ENCODE measurements at regions not wholly inside any gene's neighbourhood (a gene's known extent, or its start where the extent isn't known, plus 50 kb on each side); places are given as distances from the start of the nearest gene placed in this dataset.

DNA sequence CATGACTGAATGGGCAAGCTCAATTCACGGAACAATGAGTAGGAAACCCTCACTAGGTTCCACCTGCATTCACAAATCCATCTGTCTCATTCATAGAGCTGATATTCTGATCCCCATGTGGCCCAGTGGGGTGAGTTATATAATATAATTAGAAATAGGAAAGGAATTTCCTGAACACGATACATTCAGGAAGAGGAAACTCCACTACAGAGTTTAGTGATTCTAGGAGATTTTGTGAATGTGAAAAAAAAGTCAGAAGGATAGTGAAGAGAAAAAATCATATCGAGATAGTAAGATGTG, 471.2 kb downstream of the GASK1B start:
- no peaks in the 10 kb centered on the region for H3F3A ChIP-seq (ENCODE audit: control insufficient read depth, insufficient read depth)
- no peaks in the 10 kb centered on the region for H3K9me2 ChIP-seq (replicated peaks; ENCODE audit: control insufficient read depth, low read length)
- H4K20me1 ChIP-seq (ENCODE audit: control insufficient read depth, insufficient read depth, low read depth, low read length), result no peaks in the 10 kb centered on the region
- H3K4me2 ChIP-seq (ENCODE audit: low read length), result no peak overlapping the region
- no peaks in the 10 kb centered on the region for H3K36me3 ChIP-seq (ENCODE audit: control insufficient read depth, low read length)
- H3K4me1 ChIP-seq (ENCODE audit: control insufficient read depth, low read length), result no peaks in the 10 kb centered on the region
- TF ChIP-seq, protein P1, sequence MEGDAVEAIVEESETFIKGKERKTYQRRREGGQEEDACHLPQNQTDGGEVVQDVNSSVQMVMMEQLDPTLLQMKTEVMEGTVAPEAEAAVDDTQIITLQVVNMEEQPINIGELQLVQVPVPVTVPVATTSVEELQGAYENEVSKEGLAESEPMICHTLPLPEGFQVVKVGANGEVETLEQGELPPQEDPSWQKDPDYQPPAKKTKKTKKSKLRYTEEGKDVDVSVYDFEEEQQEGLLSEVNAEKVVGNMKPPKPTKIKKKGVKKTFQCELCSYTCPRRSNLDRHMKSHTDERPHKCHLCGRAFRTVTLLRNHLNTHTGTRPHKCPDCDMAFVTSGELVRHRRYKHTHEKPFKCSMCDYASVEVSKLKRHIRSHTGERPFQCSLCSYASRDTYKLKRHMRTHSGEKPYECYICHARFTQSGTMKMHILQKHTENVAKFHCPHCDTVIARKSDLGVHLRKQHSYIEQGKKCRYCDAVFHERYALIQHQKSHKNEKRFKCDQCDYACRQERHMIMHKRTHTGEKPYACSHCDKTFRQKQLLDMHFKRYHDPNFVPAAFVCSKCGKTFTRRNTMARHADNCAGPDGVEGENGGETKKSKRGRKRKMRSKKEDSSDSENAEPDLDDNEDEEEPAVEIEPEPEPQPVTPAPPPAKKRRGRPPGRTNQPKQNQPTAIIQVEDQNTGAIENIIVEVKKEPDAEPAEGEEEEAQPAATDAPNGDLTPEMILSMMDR (IDR thresholded peaks at IDR 0.05; ENCODE audit: low read depth, low read length, poor library complexity, severe bottlenecking), result no peak
- no peak for TF ChIP-seq EZH2phosphoT487 (IDR thresholded peaks at IDR 0.05; ENCODE audit: borderline replicate concordance, low read length)
- no peaks in the 10 kb centered on the region for H3K27me3 ChIP-seq (ENCODE audit: control insufficient read depth, low read length)
- no peak overlapping the region for H3K4me3 ChIP-seq (ENCODE audit: low read length)
- no peaks in the 10 kb centered on the region for H3K79me2 ChIP-seq (ENCODE audit: control insufficient read depth, low read length)
- H3K27ac ChIP-seq (ENCODE audit: low read depth, low read length), result no peak overlapping the region
- H3K9me3 ChIP-seq (ENCODE audit: control insufficient read depth, insufficient read depth, low read length), result no peaks in the 10 kb centered on the region

DNA sequence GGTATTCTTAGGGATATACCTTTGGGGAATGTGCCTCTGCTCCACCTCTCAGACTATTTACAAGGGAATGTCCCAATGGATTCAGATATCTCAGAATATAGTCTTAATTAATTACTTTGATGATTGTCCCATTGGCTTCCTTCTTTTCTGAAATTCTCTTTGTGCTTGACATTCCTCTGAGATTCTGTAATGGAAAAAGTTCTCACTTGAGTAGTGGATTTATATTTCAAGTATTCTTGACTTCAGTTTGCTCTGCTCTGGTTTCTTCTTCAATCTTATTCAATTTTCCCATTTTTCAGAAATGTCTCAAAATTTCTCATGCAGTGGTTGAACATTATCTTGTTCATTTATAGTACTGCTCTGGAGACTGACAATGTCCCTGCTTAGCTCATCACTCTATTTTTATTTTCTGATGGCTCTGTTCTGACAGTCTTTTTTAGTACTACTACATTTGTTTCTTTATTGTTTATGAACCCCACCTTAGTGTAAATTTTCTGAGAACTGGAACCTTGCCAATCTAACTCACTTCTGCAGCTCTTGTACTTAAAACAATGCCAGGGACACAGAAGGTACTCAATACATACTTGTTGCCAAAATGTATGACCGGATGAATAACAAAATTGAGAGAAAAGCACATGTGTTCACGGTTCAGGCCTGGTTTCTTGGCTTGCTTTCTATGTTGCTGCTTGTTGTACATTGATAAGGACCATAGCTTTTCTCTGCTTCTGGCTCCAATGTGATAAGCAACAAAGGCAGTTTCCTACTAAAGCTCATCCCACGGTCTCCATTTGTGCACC, 471.7 kb downstream of the GASK1B start:
- Histone ChIP-seq H3K9me3 (ENCODE audit: control insufficient read depth, insufficient read depth, low read length) (no peaks in the 10 kb centered on the region), H3K27ac (ENCODE audit: low read depth, low read length) (no peak overlapping the region), H3K27me3 (ENCODE audit: control insufficient read depth, low read length) (no peaks in the 10 kb centered on the region), H3K79me2 (ENCODE audit: control insufficient read depth, low read length) (no peaks in the 10 kb centered on the region), H3K4me3 (ENCODE audit: low read length) (no peak overlapping the region), H3K4me2 (ENCODE audit: low read length) (no peak overlapping the region), H3K9me2 (replicated peaks; ENCODE audit: control insufficient read depth, low read length) (no peaks in the 10 kb centered on the region), H3F3A (ENCODE audit: control insufficient read depth, insufficient read depth) (no peaks in the 10 kb centered on the region), H4K20me1 (ENCODE audit: control insufficient read depth, insufficient read depth, low read depth, low read length) (no peaks in the 10 kb centered on the region), H3K4me1 (ENCODE audit: control insufficient read depth, low read length) (no peaks in the 10 kb centered on the region), H3K36me3 (ENCODE audit: control insufficient read depth, low read length) (no peaks in the 10 kb centered on the region)
- no peak for TF ChIP-seq EZH2phosphoT487 (IDR thresholded peaks at IDR 0.05; ENCODE audit: borderline replicate concordance, low read length)
- TF ChIP-seq, protein P1 (IDR thresholded peaks at IDR 0.05; ENCODE audit: low read depth, low read length, poor library complexity, severe bottlenecking), result no peak

DNA sequence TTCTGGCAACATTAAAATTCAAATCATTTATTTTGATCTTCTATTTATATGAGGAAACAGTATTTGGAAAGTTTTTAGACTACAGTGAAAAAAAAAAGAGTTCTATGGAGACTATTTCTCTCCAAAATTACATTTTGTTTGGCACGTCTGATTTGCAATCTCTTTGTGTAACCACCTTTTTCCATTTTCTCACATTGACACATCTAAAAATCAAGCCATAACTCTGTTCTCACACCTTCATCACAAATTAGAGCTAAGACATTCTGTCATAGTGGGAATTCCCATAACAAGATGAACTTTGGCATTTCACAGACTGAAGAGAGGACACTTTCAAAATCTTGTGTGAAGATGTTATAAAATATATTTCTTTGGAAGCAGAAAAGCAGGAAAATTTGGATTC, 468.9 kb downstream of the GRIA2 start:
- Histone ChIP-seq H3K4me3 (ENCODE audit: low read length) (no peak overlapping the region), H4K20me1 (ENCODE audit: control insufficient read depth, insufficient read depth, low read depth, low read length) (no peaks in the 10 kb centered on the region), H3K27ac (ENCODE audit: low read depth, low read length) (no peak overlapping the region), H3K36me3 (ENCODE audit: control insufficient read depth, low read length) (no peaks in the 10 kb centered on the region), H3F3A (ENCODE audit: control insufficient read depth, insufficient read depth) (no peaks in the 10 kb centered on the region), H3K4me2 (ENCODE audit: low read length) (no peak overlapping the region), H3K9me2 (replicated peaks; ENCODE audit: control insufficient read depth, low read length) (no peaks in the 10 kb centered on the region), H3K9me3 (ENCODE audit: control insufficient read depth, insufficient read depth, low read length) (no peaks in the 10 kb centered on the region), H3K27me3 (ENCODE audit: control insufficient read depth, low read length) (no peaks in the 10 kb centered on the region), H3K79me2 (ENCODE audit: control insufficient read depth, low read length) (no peaks in the 10 kb centered on the region), H3K4me1 (ENCODE audit: control insufficient read depth, low read length) (no peaks in the 10 kb centered on the region)
- TF ChIP-seq EZH2phosphoT487 (IDR thresholded peaks at IDR 0.05; ENCODE audit: borderline replicate concordance, low read length), result no peak
- TF ChIP-seq, protein P1 (IDR thresholded peaks at IDR 0.05; ENCODE audit: low read depth, low read length, poor library complexity, severe bottlenecking), result no peak

Data from DOHH2 (cell line).